Right ventricle myocardium inferior (tissue), 1 donor: ENCODE measurements at regions not wholly inside any gene's neighbourhood (a gene's known extent, or its start where the extent isn't known, plus 50 kb on each side); places are given as distances from the start of the nearest gene placed in this dataset.

Experiments used
- ATAC-seq: fragments of 200-7000 bp; cut with Tn5 transposase; one replicate; pipeline ENCODE4 v1.9.1; 2020; ENCODE audit warnings: mild to moderate bottlenecking, moderate library complexity
- DNase-seq: peaks from one replicate; pipeline ENCODE4 v3.0.0; 2021; ENCODE audit errors: missing footprints
- intact Hi-C: fragments of 100-400 bp; cut with DNase I; formaldehyde crosslinking; loops from one replicate; pipeline ENCODE4 v1.11.0; 2022
- donor health status: DM: no; HTN: yes; CAD: no; lungs with severe emphysema.

DNA sequence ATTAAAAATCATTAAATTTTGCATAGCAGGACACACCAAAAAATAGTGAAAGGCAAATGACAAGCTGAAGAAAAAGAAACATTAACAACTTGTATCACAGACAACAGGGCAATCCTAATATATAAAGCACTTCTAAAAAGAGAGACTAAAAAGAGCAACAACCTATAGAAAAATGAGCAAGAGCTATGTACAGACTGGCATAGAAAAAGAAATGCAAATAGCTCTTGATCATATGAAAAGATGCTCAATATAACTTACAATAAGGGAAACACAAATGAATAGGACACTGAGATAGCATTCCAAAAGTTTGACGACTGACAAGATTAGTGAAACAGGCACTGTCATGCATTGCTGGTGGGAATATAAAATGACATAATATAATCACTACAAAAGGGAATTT lies 235.9 kb downstream of the SEC61B start:
- intact Hi-C loops, result no loop called here
- ATAC-seq (no peak), DNase-seq (no peak)

- ATAC-seq (no peak), DNase-seq (no peak)
- intact Hi-C loops, result no loop called here
These were observed 237.8 kb downstream of the SEC61B start for GRCh38 chr9:99459919-99460318.

- DNase-seq (no peak), ATAC-seq (no peak)
- intact Hi-C loops, result no loop called here
These were observed 241.0 kb downstream of the SEC61B start for GRCh38 chr9:99463131-99463530.

- ATAC-seq (no peak), DNase-seq (no peak)
- intact Hi-C loops, result no loop called here
These were observed 242.5 kb downstream of the SEC61B start for GRCh38 chr9:99464568-99464967.

GRCh38 chr9:99465231-99465907 lies 243.3 kb downstream of the SEC61B start:
- ATAC-seq (peak; percentile 31), DNase-seq (no peak)
- intact Hi-C loops, result no loop called here

DNA sequence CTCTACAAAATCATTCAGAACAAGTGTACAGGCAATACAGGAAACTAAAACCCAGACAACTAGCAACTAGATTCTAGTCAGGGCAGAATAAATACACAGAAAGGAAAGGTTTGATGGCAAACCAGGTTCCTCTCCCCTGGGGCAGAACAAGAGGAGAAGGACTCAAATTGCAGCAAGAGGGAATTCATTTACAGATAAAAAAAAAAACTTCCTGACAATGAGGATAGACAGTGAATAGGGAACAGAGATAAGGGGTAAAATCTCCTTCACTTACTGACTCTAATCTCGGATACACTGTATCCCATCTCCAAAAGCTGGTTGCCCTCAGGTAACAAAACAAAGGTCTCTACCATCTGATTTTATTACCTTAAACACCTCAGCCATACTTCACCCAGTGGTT lies 244.0 kb downstream of the SEC61B start:
- intact Hi-C loops, result no loop called here

DNA sequence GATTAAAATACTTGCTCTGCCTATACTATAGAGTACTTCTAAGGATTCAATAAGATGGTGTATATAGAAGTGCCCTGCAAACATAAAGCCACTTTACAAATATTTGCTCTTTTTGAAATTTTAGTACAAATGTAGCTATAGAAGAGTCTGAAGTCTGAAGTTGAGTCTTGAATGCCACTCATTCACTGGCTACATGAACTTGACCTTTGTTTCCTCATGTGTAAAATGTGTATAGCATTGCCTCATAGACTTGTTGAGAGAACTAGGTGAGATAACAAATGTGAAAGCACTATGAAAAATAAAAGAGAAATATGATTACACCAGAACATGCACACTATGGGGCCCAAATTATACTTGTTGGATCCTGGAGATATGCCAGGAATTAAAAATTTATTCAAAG lies 244.7 kb downstream of the SEC61B start:
- intact Hi-C loops, result no loop called here
- DNase-seq (no peak), ATAC-seq (no peak)

More for the DNA sequence above, 244.0 kb downstream of the SEC61B start:
- ATAC-seq (no peak), DNase-seq (no peak)

GRCh38 chr9:99471033-99471432 lies 249.0 kb downstream of the SEC61B start:
- ATAC-seq, result no peak
- DNase-seq, result no peak
- intact Hi-C loops, result no loop called here

- ATAC-seq (no peak), DNase-seq (no peak)
- intact Hi-C loops, result no loop called here
These were observed 250.3 kb downstream of the SEC61B start for GRCh38 chr9:99472240-99472915.

DNA sequence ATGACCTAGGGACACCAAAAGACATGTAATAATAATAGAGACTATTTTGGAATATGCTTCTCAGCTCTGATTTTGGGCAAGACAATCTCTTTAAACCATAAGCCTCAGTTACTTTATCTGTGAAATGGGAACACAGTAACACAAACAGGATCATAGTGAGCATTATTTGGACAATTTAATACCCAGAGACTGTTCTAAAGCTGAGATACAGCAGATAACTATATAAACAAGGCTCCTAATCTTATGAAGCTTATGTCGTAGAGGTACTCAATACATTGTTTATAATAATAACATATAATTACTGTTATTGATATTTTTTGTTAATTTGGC lies 250.8 kb downstream of the SEC61B start:
- no peak for DNase-seq
- intact Hi-C loops, result no loop called here
- no peak for ATAC-seq

DNA sequence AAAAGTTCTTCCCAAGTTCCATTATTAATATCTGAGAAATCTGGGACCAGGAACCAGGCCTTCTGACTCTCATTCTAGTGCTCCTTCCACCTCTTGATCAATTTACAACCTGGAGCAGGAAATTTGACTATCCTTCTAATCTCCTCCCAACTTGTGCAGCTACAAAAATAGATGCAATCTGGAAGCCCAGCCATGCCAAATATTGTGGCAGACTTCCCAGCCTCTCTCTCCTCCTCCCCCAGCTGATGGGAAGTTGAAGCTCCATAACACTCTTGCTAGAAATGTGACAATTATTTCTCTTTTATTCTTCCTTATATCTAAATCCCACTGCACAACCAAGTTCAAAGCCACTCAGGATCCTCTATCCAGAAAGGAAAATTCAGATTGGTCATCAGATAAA lies 252.1 kb downstream of the SEC61B start:
- DNase-seq (no peak), ATAC-seq (peak; percentile 38)
- intact Hi-C loops, result no loop called here

- DNase-seq (no peak), ATAC-seq (no peak)
- intact Hi-C loops, result no loop called here
These were observed 253.5 kb downstream of the SEC61B start for GRCh38 chr9:99475401-99476065.

DNA sequence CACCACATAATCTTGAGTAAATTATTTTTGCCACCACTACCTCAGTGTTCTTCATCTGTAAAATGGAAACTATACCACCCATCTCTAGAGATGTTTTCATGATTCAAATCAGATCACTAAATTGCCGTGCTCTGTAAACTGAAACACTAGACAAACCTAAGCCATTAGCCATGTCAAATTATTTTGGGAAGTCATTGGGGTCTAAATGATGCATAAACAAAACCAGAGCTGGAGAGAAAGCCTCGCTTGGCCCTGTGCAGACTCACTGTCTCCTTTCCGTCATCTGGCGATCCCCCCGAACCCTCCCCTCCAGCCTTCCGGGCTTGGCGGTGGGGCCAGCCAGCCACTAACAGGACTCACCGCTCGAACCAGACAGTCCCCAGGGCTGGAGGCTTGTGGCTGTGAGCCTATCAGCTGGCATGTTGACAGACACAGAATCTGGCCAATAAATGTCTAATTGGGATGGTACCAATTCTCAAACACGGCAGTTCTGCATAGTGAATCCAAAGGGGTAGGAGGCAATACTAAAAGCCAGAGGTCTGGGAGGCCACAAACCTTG lies 256.5 kb downstream of the SEC61B start:
- DNase-seq (peak; percentile 58), ATAC-seq (peak; percentile 83)
- intact Hi-C loops, result no loop called here

DNA sequence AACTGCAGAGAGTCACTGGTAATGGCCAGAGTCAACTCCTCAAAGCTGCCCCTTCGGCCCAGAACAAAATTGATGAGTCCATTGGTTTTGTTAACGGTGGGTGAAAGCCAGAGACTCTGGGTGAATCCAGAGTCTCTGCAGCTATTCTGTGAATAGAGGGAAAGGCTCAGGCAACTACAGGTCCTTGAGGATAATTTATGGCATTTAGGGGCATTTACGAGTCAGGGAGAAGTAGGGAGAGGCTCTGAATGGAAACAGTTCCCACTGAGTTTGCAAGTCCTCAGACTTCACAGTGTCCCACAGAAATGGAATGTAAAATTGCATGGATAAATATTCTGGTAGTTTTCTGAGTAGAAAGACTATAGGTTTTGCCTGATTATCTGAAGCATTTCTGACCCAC lies 257.8 kb downstream of the SEC61B start:
- intact Hi-C loops, result no loop called here
- ATAC-seq, result no peak

GRCh38 chr9:99485459-99485858 lies 263.4 kb downstream of the SEC61B start:
- DNase-seq, result no peak
- intact Hi-C loops, result no loop called here
- no peak for ATAC-seq

More for the DNA sequence above, 257.8 kb downstream of the SEC61B start:
- DNase-seq, result no peak

- ATAC-seq (no peak), DNase-seq (no peak)
- intact Hi-C loops, result no loop called here
These were observed 264.6 kb downstream of the SEC61B start for GRCh38 chr9:99486684-99487083.

DNA sequence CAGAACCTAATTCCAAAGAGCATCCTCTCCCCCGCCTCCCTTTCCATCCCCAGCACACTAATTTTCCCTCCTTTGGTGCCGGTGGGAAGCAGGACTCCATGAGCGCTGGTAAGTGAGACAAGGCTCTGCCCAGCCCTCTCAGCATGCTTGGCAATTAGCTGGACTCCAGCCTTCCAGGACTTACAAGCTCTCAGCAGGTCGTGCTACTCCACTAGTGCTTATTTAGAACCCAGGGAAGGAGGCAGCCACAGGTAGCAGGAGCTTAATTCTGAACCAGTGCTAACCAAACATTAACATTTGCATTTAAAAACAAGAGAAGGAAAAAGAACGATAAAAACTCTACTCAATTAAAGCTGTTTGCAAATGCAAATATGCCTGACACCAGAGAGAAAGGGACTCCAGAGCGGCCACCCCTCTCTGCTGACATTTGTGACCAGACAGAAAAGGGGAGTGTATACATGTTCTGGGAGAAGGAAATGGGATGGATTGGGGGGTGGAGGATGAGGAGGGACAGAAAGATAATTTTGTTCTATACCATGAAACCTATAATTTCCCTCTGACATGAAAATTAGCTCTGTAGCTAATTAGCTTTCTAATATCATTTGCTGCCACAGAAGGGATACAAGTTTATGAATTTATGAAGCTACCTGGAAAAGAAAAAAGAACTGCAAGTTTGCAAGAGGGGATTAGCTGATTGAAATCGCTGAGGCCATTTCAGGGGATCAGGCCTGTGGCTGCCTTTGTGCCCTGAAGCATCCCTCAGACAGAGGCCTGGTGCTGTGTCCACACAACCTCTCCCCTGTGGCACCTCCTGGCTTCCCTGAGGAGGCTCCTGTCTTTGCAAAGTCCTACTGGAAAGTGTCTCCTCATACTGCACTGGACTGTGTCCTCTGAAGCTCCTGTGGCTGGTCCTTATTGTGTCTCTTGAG lies 266.3 kb downstream of the SEC61B start:
- intact Hi-C loops, result no loop called here
- DNase-seq, result no peak
- ATAC-seq, result no peak

DNA sequence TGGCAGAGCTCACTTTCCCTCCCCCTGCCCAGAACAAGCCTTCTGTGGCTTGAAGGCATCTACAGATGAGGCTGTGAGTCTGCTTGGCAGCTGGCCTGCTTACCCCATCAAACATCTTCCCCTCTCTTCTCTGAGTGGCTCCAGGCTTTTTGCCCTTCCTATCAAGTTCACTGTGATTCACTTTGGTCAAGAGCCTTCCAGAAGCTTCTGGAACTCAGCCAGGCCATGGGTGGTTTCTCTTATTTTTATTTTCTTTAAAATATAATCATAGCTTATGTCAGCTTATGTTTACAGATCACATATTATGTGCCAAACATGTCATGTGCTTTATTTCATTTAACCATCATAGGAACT lies 267.0 kb downstream of the SEC61B start:
- no peak for ATAC-seq

GRCh38 chr9:99490729-99491128 lies 268.6 kb downstream of the SEC61B start:
- no peak for ATAC-seq
- intact Hi-C loops, result no loop called here

More for the DNA sequence above, 267.0 kb downstream of the SEC61B start:
- intact Hi-C loops, result no loop called here
- no peak for DNase-seq

More at GRCh38 chr9:99490729-99491128, 268.6 kb downstream of the SEC61B start:
- no peak for DNase-seq
